ENCODE measurements at regions not wholly inside any gene's neighbourhood (a gene's known extent, or its start where the extent isn't known, plus 50 kb on each side); places are given as distances from the start of the nearest gene placed in this dataset.

GRCh38 chr2:226074391-226074790, 674.9 kb downstream of the NYAP2 start:
- Histone ChIP-seq H3K27ac (no peak overlapping the region), H3K9me2 (ENCODE audit: insufficient read depth) (no peaks in the 10 kb centered on the region), H3K4me3 (no peak overlapping the region), H3K36me3 (ENCODE audit: low read depth) (no peaks in the 10 kb centered on the region), H3F3A (ENCODE audit: insufficient read depth) (peaks cover 23% of the 10 kb centered on the region), H4K20me1 (ENCODE audit: insufficient read depth) (no peaks in the 10 kb centered on the region), H3K79me2 (ENCODE audit: insufficient read depth) (no peaks in the 10 kb centered on the region), H3K9me3 (ENCODE audit: low read depth) (no peaks in the 10 kb centered on the region), H3K9ac (no peak overlapping the region), H3K27me3 (replicated peaks; ENCODE audit: insufficient read depth) (no peaks in the 10 kb centered on the region), H3K4me2 (ENCODE audit: unreplicated experiment) (no peak overlapping the region), H2AFZ (no peak overlapping the region), H3K4me1 (ENCODE audit: insufficient read depth) (peaks cover 32% of the 10 kb centered on the region)
- DNase-seq: no peak
- no peak for TF ChIP-seq EZH2phosphoT487 (IDR thresholded peaks at IDR 0.05; ENCODE audit: insufficient read depth, low read depth)
- no peak for TF ChIP-seq EZH2 (IDR thresholded peaks at IDR 0.05; ENCODE audit: insufficient read depth, poor library complexity, severe bottlenecking)
- in situ Hi-C loops (cut with MboI): no loop called here
- 69 to 76% methylated on average over 5 of the region's 5 CpGs for WGBS, 2 experiments (ENCODE audit: low coverage in 1 of 2, low lambda C conversion rate in 2 of 2, missing lambda C conversion rate in 2 of 2)

GRCh38 chr2:226073496-226074160, 674.1 kb downstream of the NYAP2 start:
- H3K79me2 ChIP-seq (ENCODE audit: insufficient read depth): no peaks in the 10 kb centered on the region
- no peak overlapping the region for H3K4me2 ChIP-seq (ENCODE audit: unreplicated experiment)
- H3K27me3 ChIP-seq (replicated peaks; ENCODE audit: insufficient read depth): no peaks in the 10 kb centered on the region
- H4K20me1 ChIP-seq (ENCODE audit: insufficient read depth): no peaks in the 10 kb centered on the region
- TF ChIP-seq EZH2phosphoT487 (IDR thresholded peaks at IDR 0.05; ENCODE audit: insufficient read depth, low read depth) (no peak), EZH2 (IDR thresholded peaks at IDR 0.05; ENCODE audit: insufficient read depth, poor library complexity, severe bottlenecking) (no peak)
- in situ Hi-C loops (cut with MboI): no loop called here
- peaks cover 24% of the 10 kb centered on the region for H3K4me1 ChIP-seq (ENCODE audit: insufficient read depth)
- no peak overlapping the region for H3K4me3 ChIP-seq
- DNase-seq: no peak
- no peaks in the 10 kb centered on the region for H3K36me3 ChIP-seq (ENCODE audit: low read depth)
- H3K27ac ChIP-seq: no peak overlapping the region
- H3K9me3 ChIP-seq (ENCODE audit: low read depth): no peaks in the 10 kb centered on the region
- 55 to 65% methylated on average over 2 of the region's 2 CpGs for WGBS, 2 experiments (ENCODE audit: low coverage in 1 of 2, low lambda C conversion rate in 2 of 2, missing lambda C conversion rate in 2 of 2)
- peaks cover 15% of the 10 kb centered on the region for H3F3A ChIP-seq (ENCODE audit: insufficient read depth)
- no peak overlapping the region for H3K9ac ChIP-seq
- no peaks in the 10 kb centered on the region for H3K9me2 ChIP-seq (ENCODE audit: insufficient read depth)
- H2AFZ ChIP-seq: no peak overlapping the region

- Histone ChIP-seq H3K79me2 (ENCODE audit: insufficient read depth) (no peaks in the 10 kb centered on the region), H3K9me2 (ENCODE audit: insufficient read depth) (no peaks in the 10 kb centered on the region), H3K9me3 (ENCODE audit: low read depth) (no peaks in the 10 kb centered on the region), H3F3A (ENCODE audit: insufficient read depth) (peaks cover 3% of the 10 kb centered on the region; the same call in 1 of the 2 replicates), H2AFZ (no peak overlapping the region), H3K27me3 (replicated peaks; ENCODE audit: insufficient read depth) (no peaks in the 10 kb centered on the region), H3K4me2 (ENCODE audit: unreplicated experiment) (no peak overlapping the region), H3K4me3 (no peak overlapping the region), H4K20me1 (ENCODE audit: insufficient read depth) (no peaks in the 10 kb centered on the region), H3K27ac (no peak overlapping the region), H3K36me3 (ENCODE audit: low read depth) (no peaks in the 10 kb centered on the region), H3K9ac (no peak overlapping the region), H3K4me1 (ENCODE audit: insufficient read depth) (peaks cover 8% of the 10 kb centered on the region)
- TF ChIP-seq EZH2 (IDR thresholded peaks at IDR 0.05; ENCODE audit: insufficient read depth, poor library complexity, severe bottlenecking) (no peak), EZH2phosphoT487 (IDR thresholded peaks at IDR 0.05; ENCODE audit: insufficient read depth, low read depth) (no peak)
- no peak for DNase-seq
- in situ Hi-C loops (cut with MboI): no loop called here
- WGBS, 2 experiments (ENCODE audit: low coverage in 1 of 2, low lambda C conversion rate in 2 of 2, missing lambda C conversion rate in 2 of 2): 81 to 83% methylated on average over 4 of the region's 4 CpGs
These were observed 667.4 kb downstream of the NYAP2 start for GRCh38 chr2:226066873-226067272.

GRCh38 chr2:226066391-226066790, 666.9 kb downstream of the NYAP2 start:
- no peak overlapping the region for H2AFZ ChIP-seq
- H3K4me2 ChIP-seq (ENCODE audit: unreplicated experiment): no peak overlapping the region
- H3K79me2 ChIP-seq (ENCODE audit: insufficient read depth): no peaks in the 10 kb centered on the region
- in situ Hi-C loops (cut with MboI): no loop called here
- H3K36me3 ChIP-seq (ENCODE audit: low read depth): no peaks in the 10 kb centered on the region
- no peaks in the 10 kb centered on the region for H3K9me2 ChIP-seq (ENCODE audit: insufficient read depth)
- peaks cover 3% of the 10 kb centered on the region; the same call in 1 of the 2 replicates for H3F3A ChIP-seq (ENCODE audit: insufficient read depth)
- no peak overlapping the region for H3K9ac ChIP-seq
- no peaks in the 10 kb centered on the region for H3K9me3 ChIP-seq (ENCODE audit: low read depth)
- no peaks in the 10 kb centered on the region for H3K27me3 ChIP-seq (replicated peaks; ENCODE audit: insufficient read depth)
- no peak for TF ChIP-seq EZH2 (IDR thresholded peaks at IDR 0.05; ENCODE audit: insufficient read depth, poor library complexity, severe bottlenecking)
- no peak for TF ChIP-seq EZH2phosphoT487 (IDR thresholded peaks at IDR 0.05; ENCODE audit: insufficient read depth, low read depth)
- WGBS, 2 experiments (ENCODE audit: low coverage in 1 of 2, low lambda C conversion rate in 2 of 2, missing lambda C conversion rate in 2 of 2): 75 to 85% methylated on average over 3 of the region's 3 CpGs
- no peaks in the 10 kb centered on the region for H4K20me1 ChIP-seq (ENCODE audit: insufficient read depth)
- no peak overlapping the region for H3K27ac ChIP-seq
- peaks cover 8% of the 10 kb centered on the region for H3K4me1 ChIP-seq (ENCODE audit: insufficient read depth)
- no peak for DNase-seq
- no peak overlapping the region for H3K4me3 ChIP-seq

All from GM23248 (cell line).